ENCODE measurements at regions not wholly inside any gene's neighbourhood (a gene's known extent, or its start where the extent isn't known, plus 50 kb on each side); places are given as distances from the start of the nearest gene placed in this dataset.

DNA sequence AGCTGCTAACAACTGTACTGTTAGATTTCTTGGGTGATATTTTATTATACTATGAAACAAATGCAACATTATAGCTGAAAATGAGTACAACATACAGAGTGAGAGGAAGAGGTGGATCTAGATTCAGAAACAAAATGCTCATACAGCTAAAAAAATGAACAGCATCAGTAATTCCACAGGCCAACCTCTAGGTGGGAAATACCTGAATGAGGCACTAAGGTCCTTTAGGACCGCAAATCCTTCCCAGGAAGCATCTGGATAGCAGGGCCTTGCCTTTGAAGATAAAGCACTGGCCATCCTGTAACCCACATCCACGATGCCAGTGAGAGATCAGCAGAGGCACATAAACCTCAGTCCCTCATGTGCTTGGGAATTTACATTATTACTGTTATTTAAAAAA, 310.8 kb downstream of the YTHDC2 start:
- Histone ChIP-seq H3K27ac (no peak overlapping the region), H3K9me3 (no peaks in the 10 kb centered on the region), H3K27me3 (no peaks in the 10 kb centered on the region), H3K36me3 (no peaks in the 10 kb centered on the region), H3K4me3 (no peak overlapping the region), H3K4me1 (no peaks in the 10 kb centered on the region)
- DNase-seq (ENCODE audit: low spot score in 2 of 2): no peak
- TF ChIP-seq EP300 (IDR thresholded peaks at IDR 0.05) (no peak), POLR2A (IDR thresholded peaks at IDR 0.05) (no peak), CTCF (IDR thresholded peaks at IDR 0.05) (no peak)
- WGBS, 2 donors: 58 to 67% methylated on average over 2 of the region's 2 CpGs

GRCh38 chr5:113825176-113825575, 311.7 kb downstream of the YTHDC2 start:
- no peak for DNase-seq (ENCODE audit: low spot score in 2 of 2)

DNA sequence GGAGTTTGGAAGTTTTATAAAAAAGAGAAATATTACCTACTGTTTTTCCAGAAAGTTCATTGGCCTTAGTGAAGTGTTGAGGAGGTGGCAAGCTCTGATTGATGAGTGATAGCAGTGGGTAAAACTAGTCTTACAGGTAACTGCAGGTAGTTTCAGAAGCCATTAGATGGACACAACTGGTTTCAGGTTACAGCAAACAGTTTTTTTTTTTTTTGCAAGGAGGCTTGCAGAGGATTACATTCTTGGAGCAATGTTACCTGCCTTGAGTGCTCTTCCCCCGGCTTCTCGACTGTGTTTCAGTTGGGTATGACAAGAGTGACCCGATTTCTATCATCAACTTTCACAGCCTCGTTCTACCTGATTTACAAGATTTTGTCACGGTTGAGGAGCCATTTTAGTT, 333.4 kb downstream of the YTHDC2 start:
- TF ChIP-seq EP300 (IDR thresholded peaks at IDR 0.05) (no peak), POLR2A (IDR thresholded peaks at IDR 0.05) (no peak), CTCF (IDR thresholded peaks at IDR 0.05) (no peak)
- H3K27ac ChIP-seq: no peak overlapping the region
- H3K9me3 ChIP-seq: no peaks in the 10 kb centered on the region
- H3K27me3 ChIP-seq: no peaks in the 10 kb centered on the region
- WGBS, 2 donors: 84 to 85% methylated on average over 5 of the region's 5 CpGs
- no peak overlapping the region for H3K4me3 ChIP-seq
- DNase-seq (ENCODE audit: low spot score in 2 of 2): no peak
- no peaks in the 10 kb centered on the region for H3K4me1 ChIP-seq
- no peaks in the 10 kb centered on the region for H3K36me3 ChIP-seq

More at GRCh38 chr5:113825176-113825575, 311.7 kb downstream of the YTHDC2 start:
- Histone ChIP-seq H3K9me3 (no peaks in the 10 kb centered on the region), H3K4me1 (no peaks in the 10 kb centered on the region), H3K27me3 (no peaks in the 10 kb centered on the region), H3K36me3 (no peaks in the 10 kb centered on the region), H3K4me3 (no peak overlapping the region), H3K27ac (no peak overlapping the region)
- TF ChIP-seq POLR2A (IDR thresholded peaks at IDR 0.05) (no peak), CTCF (IDR thresholded peaks at IDR 0.05) (no peak), EP300 (IDR thresholded peaks at IDR 0.05) (no peak)

DNA sequence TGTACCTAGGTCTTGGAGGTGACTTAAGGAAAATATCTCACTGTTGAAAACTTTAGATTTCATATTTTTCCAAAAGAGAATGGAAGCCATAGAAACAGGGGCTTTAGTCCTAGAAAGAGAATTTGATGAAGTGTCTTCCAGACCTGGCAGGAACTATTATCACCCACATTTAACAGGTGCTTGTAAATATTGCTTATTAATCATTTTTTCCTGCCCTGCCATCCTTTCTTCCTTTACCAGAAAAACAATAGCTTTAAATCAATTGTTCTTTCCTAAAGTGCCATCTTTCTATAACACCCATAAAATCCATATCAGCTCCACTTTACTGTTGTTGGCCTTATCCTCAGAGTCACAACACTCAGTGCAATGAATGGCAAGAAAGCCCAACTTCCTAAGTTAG, 350.9 kb downstream of the YTHDC2 start:
- TF ChIP-seq EP300 (IDR thresholded peaks at IDR 0.05) (no peak), CTCF (IDR thresholded peaks at IDR 0.05) (no peak), POLR2A (IDR thresholded peaks at IDR 0.05) (no peak)
- H3K27ac ChIP-seq: no peak overlapping the region
- no peaks in the 10 kb centered on the region for H3K4me1 ChIP-seq
- DNase-seq (ENCODE audit: low spot score in 2 of 2): no peak
- H3K27me3 ChIP-seq: no peaks in the 10 kb centered on the region
- no peaks in the 10 kb centered on the region for H3K36me3 ChIP-seq
- peaks cover 0 to 9% (median 0%) of the 10 kb centered on the region in 4 donors for H3K9me3 ChIP-seq
- H3K4me3 ChIP-seq: no peak overlapping the region

DNA sequence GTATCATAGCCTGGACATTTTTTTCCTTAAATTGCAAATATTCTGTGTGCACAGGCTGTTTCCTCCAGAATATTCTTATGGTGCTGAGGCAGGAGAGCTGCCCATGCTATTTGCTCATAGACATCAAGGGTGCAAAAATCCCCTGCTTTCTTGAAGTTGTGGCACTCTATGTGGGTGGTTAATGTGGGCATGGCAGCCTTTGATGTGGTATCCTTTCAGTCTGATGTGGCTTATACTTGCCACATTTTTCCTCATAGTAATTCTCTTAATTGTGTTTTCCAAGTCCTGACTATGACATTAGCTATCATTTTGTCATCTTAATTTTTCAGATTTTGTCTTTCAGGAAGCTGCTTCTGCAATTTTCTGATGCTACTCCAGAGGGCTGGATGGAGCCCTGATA, 353.3 kb downstream of the YTHDC2 start:
- no peaks in the 10 kb centered on the region for H3K27me3 ChIP-seq
- H3K27ac ChIP-seq: no peak overlapping the region
- H3K36me3 ChIP-seq: no peaks in the 10 kb centered on the region
- DNase-seq (ENCODE audit: low spot score in 2 of 2): no peak
- TF ChIP-seq POLR2A (IDR thresholded peaks at IDR 0.05): no peak
- no peak for TF ChIP-seq CTCF (IDR thresholded peaks at IDR 0.05)
- TF ChIP-seq EP300 (IDR thresholded peaks at IDR 0.05): no peak
- no peaks in the 10 kb centered on the region for H3K9me3 ChIP-seq
- no peak overlapping the region for H3K4me3 ChIP-seq
- no peaks in the 10 kb centered on the region for H3K4me1 ChIP-seq

Data from tibial nerve (tissue), 4 donors.